ENCODE measurements at regions not wholly inside any gene's neighbourhood (a gene's known extent, or its start where the extent isn't known, plus 50 kb on each side); places are given as distances from the start of the nearest gene placed in this dataset.

DNA sequence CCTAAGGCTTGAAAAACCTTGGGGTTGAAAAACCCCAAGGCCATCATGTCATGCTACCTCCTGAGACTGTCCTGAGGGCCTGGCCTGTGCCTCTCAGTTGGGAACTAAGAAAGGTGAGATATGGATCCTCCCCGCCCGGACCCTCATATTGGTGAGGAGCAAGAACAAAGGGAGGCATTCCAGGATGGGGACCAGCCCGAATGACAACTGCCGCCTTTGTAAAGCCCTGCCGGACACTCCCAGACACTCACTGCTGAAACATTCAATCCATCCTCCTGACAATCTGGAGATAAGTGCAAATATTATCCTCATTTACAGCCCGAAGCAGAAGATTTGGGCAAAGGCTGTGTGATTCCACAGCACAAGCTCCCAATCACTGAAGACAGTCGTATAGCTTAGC is 298.3 kb downstream of the NSG2 start:
- peaks cover 1% of the 10 kb centered on the region for H3K4me1 ChIP-seq
- no peak for DNase-seq (ENCODE audit: low spot score)
- Mint-ChIP-seq H3K27me3 (ENCODE audit: insufficient read depth, low read depth) (peaks cover 7% of the 10 kb centered on the region), H3K36me3 (no peaks in the 10 kb centered on the region), H3K27ac (no peak overlapping the region), H3K9me3 (no peaks in the 10 kb centered on the region), H3K4me1 (peaks cover 3% of the 10 kb centered on the region), H3K4me3 (no peak overlapping the region)
- no peaks in the 10 kb centered on the region for H3K79me2 ChIP-seq (ENCODE audit: low read depth)
- H3K36me3 ChIP-seq, result no peaks in the 10 kb centered on the region
- H3K4me3 ChIP-seq, result no peak overlapping the region
- H3K9ac ChIP-seq, result no peak overlapping the region
- H2AFZ ChIP-seq (replicated peaks), result no peak overlapping the region
- H3K27ac ChIP-seq, result no peak overlapping the region
- H4K20me1 ChIP-seq (ENCODE audit: low read depth), result no peaks in the 10 kb centered on the region
- H3F3A ChIP-seq (ENCODE audit: low read depth), result peaks cover 1% of the 10 kb centered on the region
- no peak overlapping the region for H3K4me2 ChIP-seq
- TF ChIP-seq EZH2phosphoT487 (IDR thresholded peaks at IDR 0.05), result no peak
- TF ChIP-seq CTCF (IDR thresholded peaks at IDR 0.05), result no peak
- TF ChIP-seq EZH2 (IDR thresholded peaks at IDR 0.05), result no peak
- no peaks in the 10 kb centered on the region for H3K9me3 ChIP-seq (ENCODE audit: low read depth)
- H3K27me3 ChIP-seq, result no peaks in the 10 kb centered on the region

DNA sequence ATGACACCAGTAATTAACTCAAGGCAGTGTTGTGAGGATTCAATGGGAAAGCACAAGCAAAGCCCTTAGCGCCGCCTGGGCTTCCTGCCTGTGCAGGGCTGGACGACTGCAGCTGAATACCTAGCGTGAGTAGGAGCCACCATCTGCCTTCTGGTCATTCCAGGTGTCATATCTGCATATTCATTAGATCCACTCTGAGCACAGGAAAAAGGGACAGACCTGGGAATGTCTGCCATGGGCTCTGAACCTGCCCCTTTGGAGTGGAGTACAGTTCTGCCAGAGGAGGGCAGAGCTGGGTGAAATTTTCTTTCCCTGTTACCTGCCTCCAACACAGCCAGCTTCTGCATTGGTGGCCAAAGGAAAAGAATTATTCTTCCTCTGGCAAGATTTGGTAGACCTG is 298.8 kb downstream of the NSG2 start:
- Histone ChIP-seq H3K4me2 (no peak overlapping the region), H4K20me1 (ENCODE audit: low read depth) (no peaks in the 10 kb centered on the region), H3K4me1 (no peaks in the 10 kb centered on the region), H3K4me3 (no peak overlapping the region), H2AFZ (replicated peaks) (no peak overlapping the region), H3K9me3 (ENCODE audit: low read depth) (no peaks in the 10 kb centered on the region), H3F3A (ENCODE audit: low read depth) (no peaks in the 10 kb centered on the region), H3K27me3 (no peaks in the 10 kb centered on the region), H3K27ac (no peak overlapping the region), H3K9ac (no peak overlapping the region), H3K36me3 (no peaks in the 10 kb centered on the region), H3K79me2 (ENCODE audit: low read depth) (no peaks in the 10 kb centered on the region)
- no peak for DNase-seq (ENCODE audit: low spot score)
- H3K9me3 Mint-ChIP-seq, result no peaks in the 10 kb centered on the region
- no peaks in the 10 kb centered on the region for H3K4me1 Mint-ChIP-seq
- peaks cover 7% of the 10 kb centered on the region for H3K27me3 Mint-ChIP-seq (ENCODE audit: insufficient read depth, low read depth)
- no peaks in the 10 kb centered on the region for H3K36me3 Mint-ChIP-seq
- H3K4me3 Mint-ChIP-seq, result no peak overlapping the region
- TF ChIP-seq CTCF (IDR thresholded peaks at IDR 0.05) (peak; percentile 14), EZH2phosphoT487 (IDR thresholded peaks at IDR 0.05) (no peak), EZH2 (IDR thresholded peaks at IDR 0.05) (no peak)
- no peak overlapping the region for H3K27ac Mint-ChIP-seq

DNA sequence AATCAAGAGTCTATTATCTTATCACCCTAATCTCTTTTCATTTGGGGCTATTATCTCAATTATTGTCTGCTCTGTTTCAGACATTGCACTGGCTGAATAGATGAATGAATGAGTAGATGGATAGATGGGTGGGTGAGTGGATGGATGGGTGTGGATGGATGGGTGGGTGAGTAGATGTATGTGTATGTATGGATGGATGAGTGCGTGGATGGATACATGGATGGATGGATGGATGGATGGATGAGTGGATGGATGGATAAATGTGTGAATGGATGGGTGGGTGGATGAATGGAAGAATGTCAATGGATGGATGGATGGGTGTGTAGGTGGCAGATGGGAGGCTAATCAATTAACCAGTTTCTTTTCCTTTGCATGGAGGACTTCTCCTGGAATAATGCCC is 301.7 kb downstream of the NSG2 start:
- no peaks in the 10 kb centered on the region for H3K36me3 Mint-ChIP-seq
- Histone ChIP-seq H3K36me3 (no peaks in the 10 kb centered on the region), H3K4me1 (no peaks in the 10 kb centered on the region), H3K9me3 (ENCODE audit: low read depth) (no peaks in the 10 kb centered on the region), H3K4me3 (no peak overlapping the region), H3K79me2 (ENCODE audit: low read depth) (no peaks in the 10 kb centered on the region), H3K27ac (no peak overlapping the region), H3K27me3 (no peaks in the 10 kb centered on the region), H4K20me1 (ENCODE audit: low read depth) (no peaks in the 10 kb centered on the region), H3K4me2 (no peak overlapping the region), H3F3A (ENCODE audit: low read depth) (no peaks in the 10 kb centered on the region), H2AFZ (replicated peaks) (no peak overlapping the region), H3K9ac (no peak overlapping the region)
- H3K27me3 Mint-ChIP-seq (ENCODE audit: insufficient read depth, low read depth), result peaks cover 11% of the 10 kb centered on the region
- no peak overlapping the region for H3K27ac Mint-ChIP-seq
- no peak overlapping the region for H3K4me3 Mint-ChIP-seq
- TF ChIP-seq EZH2phosphoT487 (IDR thresholded peaks at IDR 0.05), result no peak
- no peak for TF ChIP-seq CTCF (IDR thresholded peaks at IDR 0.05)
- DNase-seq (ENCODE audit: low spot score), result no peak
- H3K9me3 Mint-ChIP-seq, result no peaks in the 10 kb centered on the region
- H3K4me1 Mint-ChIP-seq, result no peaks in the 10 kb centered on the region

All from neural progenitor cell (in vitro differentiated cells).